ENCODE measurements at regions not wholly inside any gene's neighbourhood (a gene's known extent, or its start where the extent isn't known, plus 50 kb on each side); places are given as distances from the start of the nearest gene placed in this dataset.

DNA sequence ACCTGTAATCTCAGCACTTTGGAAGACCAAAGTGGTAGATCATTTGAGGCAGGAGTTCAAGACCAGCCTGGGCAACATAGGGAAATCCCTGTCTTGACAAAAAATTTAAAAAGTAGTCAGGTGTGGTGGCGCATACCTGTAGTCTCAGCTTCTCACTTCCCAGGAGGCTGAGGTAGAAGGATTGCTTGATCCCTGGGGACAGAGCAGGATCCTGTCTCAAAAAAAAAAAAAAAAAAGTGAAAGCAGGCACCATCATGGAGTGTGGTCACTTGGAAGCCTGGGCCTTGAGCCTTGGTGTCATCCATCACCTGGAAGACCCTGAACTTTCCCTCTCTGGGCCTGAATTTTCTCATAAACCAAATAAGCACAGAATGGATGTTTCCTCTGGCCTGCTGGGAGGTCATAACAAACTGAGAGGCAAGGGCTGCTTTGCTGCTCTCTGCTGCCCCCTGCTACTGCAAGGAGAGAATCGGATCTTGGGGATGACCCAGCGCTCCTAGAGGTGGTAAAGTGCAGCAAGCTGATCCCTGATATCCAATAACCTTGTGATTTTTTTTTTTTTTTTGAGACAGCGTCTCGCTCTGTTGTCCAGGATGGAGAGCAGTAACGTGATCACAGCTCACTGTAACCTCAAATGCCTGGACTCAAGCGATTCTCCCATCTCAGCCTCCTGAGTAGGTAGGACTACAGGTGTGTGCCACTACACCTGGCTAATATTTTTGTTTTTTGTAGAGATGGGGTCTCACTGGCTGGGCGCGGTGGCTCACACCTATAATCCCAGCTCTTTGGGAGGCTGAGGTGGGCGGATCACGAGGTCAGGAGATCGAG, 75.9 kb upstream of the RNU2-1 start:
- Histone ChIP-seq H3K36me3 (ENCODE audit: control insufficient read depth in 1 of 2, insufficient read depth in 2 of 2, low read length in 2 of 2) (no peaks in the 10 kb centered on the region), H3K27ac (ENCODE audit: low read depth, low read length) (no peak overlapping the region; the same call in 1 of the 2 replicates), H3K9ac (ENCODE audit: low read length) (no peak overlapping the region), H3K9me2 (ENCODE audit: insufficient read depth) (no peaks in the 10 kb centered on the region), H3K9me3 (ENCODE audit: control insufficient read depth in 1 of 2, insufficient read depth in 1 of 2, low read depth in 1 of 2, low read length in 2 of 2) (no peaks in the 10 kb centered on the region), H3K4me1 (ENCODE audit: control insufficient read depth in 1 of 2, insufficient read depth in 2 of 2, low read length in 2 of 2) (no peaks in the 10 kb centered on the region), H2AFZ (ENCODE audit: low read depth, low read length, poor library complexity, severe bottlenecking) (no peak overlapping the region), H3K4me3 (replicated peaks in 1 of 2; ENCODE audit: low read depth in 1 of 2, low read length in 2 of 2) (no peak overlapping the region), H3K4me2 (ENCODE audit: low read length) (no peak overlapping the region), H3K79me2 (ENCODE audit: insufficient read depth, low read length) (no peaks in the 10 kb centered on the region), H3K27me3 (ENCODE audit: insufficient read depth, low read length) (no peaks in the 10 kb centered on the region), H4K20me1 (ENCODE audit: insufficient read depth) (no peaks in the 10 kb centered on the region)
- POLR2A ChIA-PET, result interaction anchor here (1.1 to 1.5 kb wide), 2 partner anchors 287 to 342 kb away, joined by 3 read pairs; partner anchors contain the start of gene VAT1
- no TSS peak for BruUV-seq (replicated peaks)
- intact Hi-C loops (cut with micrococcal nuclease), result no loop called here
- TF ChIP-seq SP1 (IDR thresholded peaks at IDR 0.05; ENCODE audit: low read depth) (no peak), CBX3 (IDR thresholded peaks at IDR 0.05; ENCODE audit: low read depth) (no peak), SIN3A (IDR thresholded peaks at IDR 0.05; ENCODE audit: low read depth) (no peak), ZFX (IDR thresholded peaks at IDR 0.05) (no peak), POLR2A (IDR thresholded peaks at IDR 0.05; ENCODE audit: borderline replicate concordance, extremely low read depth, insufficient read depth, insufficient read length) (no peak), EZH2 (IDR thresholded peaks at IDR 0.05) (no peak), RAD21 (IDR thresholded peaks at IDR 0.05; ENCODE audit: low read depth) (no peak), JUND (IDR thresholded peaks at IDR 0.05) (no peak)
- TF ChIP-seq, protein P1, sequence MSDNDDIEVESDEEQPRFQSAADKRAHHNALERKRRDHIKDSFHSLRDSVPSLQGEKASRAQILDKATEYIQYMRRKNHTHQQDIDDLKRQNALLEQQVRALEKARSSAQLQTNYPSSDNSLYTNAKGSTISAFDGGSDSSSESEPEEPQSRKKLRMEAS (IDR thresholded peaks at IDR 0.05), result no peak
- TF ChIP-seq, protein P2, sequence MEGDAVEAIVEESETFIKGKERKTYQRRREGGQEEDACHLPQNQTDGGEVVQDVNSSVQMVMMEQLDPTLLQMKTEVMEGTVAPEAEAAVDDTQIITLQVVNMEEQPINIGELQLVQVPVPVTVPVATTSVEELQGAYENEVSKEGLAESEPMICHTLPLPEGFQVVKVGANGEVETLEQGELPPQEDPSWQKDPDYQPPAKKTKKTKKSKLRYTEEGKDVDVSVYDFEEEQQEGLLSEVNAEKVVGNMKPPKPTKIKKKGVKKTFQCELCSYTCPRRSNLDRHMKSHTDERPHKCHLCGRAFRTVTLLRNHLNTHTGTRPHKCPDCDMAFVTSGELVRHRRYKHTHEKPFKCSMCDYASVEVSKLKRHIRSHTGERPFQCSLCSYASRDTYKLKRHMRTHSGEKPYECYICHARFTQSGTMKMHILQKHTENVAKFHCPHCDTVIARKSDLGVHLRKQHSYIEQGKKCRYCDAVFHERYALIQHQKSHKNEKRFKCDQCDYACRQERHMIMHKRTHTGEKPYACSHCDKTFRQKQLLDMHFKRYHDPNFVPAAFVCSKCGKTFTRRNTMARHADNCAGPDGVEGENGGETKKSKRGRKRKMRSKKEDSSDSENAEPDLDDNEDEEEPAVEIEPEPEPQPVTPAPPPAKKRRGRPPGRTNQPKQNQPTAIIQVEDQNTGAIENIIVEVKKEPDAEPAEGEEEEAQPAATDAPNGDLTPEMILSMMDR (IDR thresholded peaks at IDR 0.05 in 2 of 3, conservative IDR thresholded peaks at IDR 0.05 in 1 of 3; ENCODE audit: borderline replicate concordance in 1 of 3, insufficient read depth in 1 of 3, low read depth in 2 of 3, low read length in 2 of 3), result no peak
- ATAC-seq, result no peak
- CTCF ChIA-PET, result interaction anchor here (0.7 to 1.6 kb wide), 3 partner anchors 58 to 285 kb away, joined by 3 to 5 read pairs (median 4); no protein-coding TSS in a partner anchor
- RAD21 ChIA-PET (ENCODE audit: low non-redundant PET in 1 of 2, low total read pairs in 2 of 2, uncharacterized antibody in 2 of 2, unreplicated experiment in 2 of 2), result no interaction called here
- no peak for DNase-seq (ENCODE audit: low read depth, low spot score)
